ENCODE measurements at regions not wholly inside any gene's neighbourhood (a gene's known extent, or its start where the extent isn't known, plus 50 kb on each side); places are given as distances from the start of the nearest gene placed in this dataset.
A peak's percentile ranks its signal among the peaks of the same experiment; 100 is the strongest.

DNA sequence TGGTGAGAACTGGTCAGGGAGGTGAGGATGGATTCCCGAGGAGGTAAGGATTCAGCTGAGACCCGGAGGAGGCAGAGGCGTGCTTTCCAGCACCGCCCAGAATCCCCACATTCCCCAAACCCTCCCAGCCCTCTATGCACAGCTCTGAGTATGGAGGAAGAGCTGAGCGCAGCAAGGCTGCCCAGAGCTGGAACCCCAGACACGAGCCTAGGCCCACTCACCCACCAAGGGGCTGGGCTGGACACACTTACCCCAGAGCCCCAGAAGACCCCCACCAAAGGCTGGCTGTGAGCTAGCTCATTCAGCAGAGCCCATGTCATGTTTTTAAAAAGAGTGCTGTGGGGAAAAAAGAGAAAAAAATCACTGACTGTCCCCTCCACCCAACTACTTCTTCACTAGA lies 271.5 kb downstream of the XXYLT1 start:
- Mint-ChIP-seq H3K27me3 (ENCODE audit: insufficient read depth, unreplicated experiment) (peaks cover 11% of the 10 kb centered on the region), H3K4me3 (ENCODE audit: unreplicated experiment) (no peak overlapping the region)

GRCh38 chr3:195001261-195001660 lies 269.7 kb downstream of the XXYLT1 start:
- BruUV-seq (replicated peaks), result no TSS peak
- Mint-ChIP-seq H3K9me3 (ENCODE audit: unreplicated experiment) (no peaks in the 10 kb centered on the region), H3K27ac (ENCODE audit: low read depth, unreplicated experiment) (no peak overlapping the region), H3K36me3 (ENCODE audit: insufficient read depth, unreplicated experiment) (no peaks in the 10 kb centered on the region), H3K4me1 (ENCODE audit: insufficient read depth, unreplicated experiment) (peaks cover 6% of the 10 kb centered on the region), H3K4me3 (ENCODE audit: unreplicated experiment) (no peak overlapping the region), H3K27me3 (ENCODE audit: insufficient read depth, unreplicated experiment) (peaks cover 15% of the 10 kb centered on the region)
- no peak for TF ChIP-seq CTCF (IDR thresholded peaks at IDR 0.05; ENCODE audit: unreplicated experiment)
- intact Hi-C loops (cut with micrococcal nuclease), result loop anchor here (5.0 to 10.0 kb wide), 2 partner anchors 104 to 261 kb away; no protein-coding TSS in a partner anchor
- CTCF ChIA-PET, result interaction anchor here (0.6 to 0.8 kb wide), 3 partner anchors 25 to 263 kb away, joined by 3 to 5 read pairs (median 3); no protein-coding TSS in a partner anchor
- POLR2A ChIA-PET, result no interaction called here
- no peak for DNase-seq (ENCODE audit: unreplicated experiment)

More for the DNA sequence above, 271.5 kb downstream of the XXYLT1 start:
- BruUV-seq (replicated peaks), result no TSS peak
- no peaks in the 10 kb centered on the region for H3K9me3 Mint-ChIP-seq (ENCODE audit: unreplicated experiment)
- CTCF ChIA-PET, result interaction anchor here (0.5 to 0.8 kb wide), 3 partner anchors 26 to 133 kb away, joined by 3 to 4 read pairs (median 3); no protein-coding TSS in a partner anchor
- POLR2A ChIA-PET, result interaction anchor here (0.7 kb wide), 1 partner anchor 204 kb away, joined by 3 read pairs; no protein-coding TSS in a partner anchor
- H3K27ac Mint-ChIP-seq (ENCODE audit: low read depth, unreplicated experiment), result no peak overlapping the region
- H3K36me3 Mint-ChIP-seq (ENCODE audit: insufficient read depth, unreplicated experiment), result no peaks in the 10 kb centered on the region
- intact Hi-C loops (cut with micrococcal nuclease), result no loop called here
- TF ChIP-seq CTCF (IDR thresholded peaks at IDR 0.05; ENCODE audit: unreplicated experiment), result no peak
- H3K4me1 Mint-ChIP-seq (ENCODE audit: insufficient read depth, unreplicated experiment), result peaks cover 6% of the 10 kb centered on the region
- DNase-seq (ENCODE audit: unreplicated experiment), result no peak

DNA sequence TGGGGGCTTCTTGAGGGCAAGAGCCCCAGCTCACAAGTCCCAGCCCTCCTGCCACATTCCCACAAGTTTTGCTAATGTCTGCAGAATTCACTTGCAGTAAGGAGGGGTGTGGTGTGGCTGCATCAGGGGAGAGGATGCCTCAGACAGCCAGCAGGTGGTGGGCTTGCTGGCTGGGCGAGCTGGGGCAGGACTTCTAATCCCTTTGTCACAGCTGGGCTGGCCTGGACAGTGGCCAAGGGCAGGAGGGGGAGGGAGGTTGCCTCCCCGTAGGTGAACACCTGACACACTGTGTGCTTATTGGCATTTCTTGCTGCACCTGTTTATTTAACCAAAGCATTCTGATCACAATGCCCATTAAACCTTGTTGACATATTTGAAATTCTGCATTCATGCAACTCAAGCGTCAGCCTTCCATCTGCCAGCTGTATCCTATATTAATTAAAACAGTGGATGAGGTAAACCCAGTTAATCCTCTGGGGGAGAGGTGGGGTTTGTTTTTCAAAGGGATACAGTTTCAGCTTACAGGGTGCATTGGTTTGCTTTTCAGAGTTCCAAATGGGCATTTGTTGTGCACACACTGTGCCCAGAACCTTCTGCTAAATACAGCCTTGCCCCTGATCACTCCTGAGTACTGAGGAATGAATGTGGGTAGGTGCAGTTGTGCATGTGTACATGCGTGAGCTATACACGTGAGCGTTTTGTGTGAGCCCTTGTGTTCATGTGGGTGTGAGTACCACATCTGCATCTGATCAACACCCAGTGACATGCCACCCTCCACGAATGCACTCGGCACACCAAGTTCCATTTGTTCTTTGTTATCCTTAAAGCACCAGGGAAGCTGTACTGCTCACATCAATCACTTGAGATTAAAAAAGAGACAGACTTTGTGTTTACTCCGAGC lies 268.7 kb downstream of the XXYLT1 start:
- Mint-ChIP-seq H3K4me3 (ENCODE audit: unreplicated experiment) (no peak overlapping the region), H3K9me3 (ENCODE audit: unreplicated experiment) (no peaks in the 10 kb centered on the region), H3K36me3 (ENCODE audit: insufficient read depth, unreplicated experiment) (no peaks in the 10 kb centered on the region), H3K27me3 (ENCODE audit: insufficient read depth, unreplicated experiment) (peaks cover 25% of the 10 kb centered on the region), H3K4me1 (ENCODE audit: insufficient read depth, unreplicated experiment) (peaks cover 6% of the 10 kb centered on the region), H3K27ac (ENCODE audit: low read depth, unreplicated experiment) (no peak overlapping the region)
- no peak for TF ChIP-seq CTCF (IDR thresholded peaks at IDR 0.05; ENCODE audit: unreplicated experiment)
- peak; percentile 71 for DNase-seq (ENCODE audit: unreplicated experiment)
- ChIA-PET CTCF (interaction anchor here (0.6 to 1.4 kb wide), 12 partner anchors 16 to 1645 kb away, joined by 3 to 6 read pairs (median 4); no protein-coding TSS in a partner anchor), POLR2A (interaction anchor here (0.6 to 0.7 kb wide), 2 partner anchors 17 to 65 kb away, joined by 3 read pairs; no protein-coding TSS in a partner anchor)
- BruUV-seq (replicated peaks), result no TSS peak
- intact Hi-C loops (cut with micrococcal nuclease), result loop anchor here (1.0 to 10.0 kb wide), 3 partner anchors 103 to 320 kb away; no protein-coding TSS in a partner anchor

Data from MCF 10A (cell line).